H1 (cell line): ENCODE measurements at regions not wholly inside any gene's neighbourhood (a gene's known extent, or its start where the extent isn't known, plus 50 kb on each side); places are given as distances from the start of the nearest gene placed in this dataset.

Experiments
- BRCA1 ChIP-seq: IDR thresholded peaks from 2 replicates; pipeline ENCODE4 v1.6.1; 2012; ENCODE audit warnings: low read depth, low read length, improper control_type of control experiment
- CBX5 ChIP-seq: fragments of 300-800, 300-1000 bp; sonication (generic); IDR thresholded peaks from 2 replicates; pipeline ENCODE4 v1.7.1; 2016; ENCODE audit warnings: antibody characterized with exemption, low read length, low read depth
- CTCF ChIP-seq, 3 experiments: IDR thresholded peaks; 1 replicate in 2 of 3; 2 replicates in 1 of 3; pipeline versions ENCODE4 v1.5.1 to v1.6.1; 2011; ENCODE audit warnings: low read length in 3 of 3, mild to moderate bottlenecking in 3 of 3, inconsistent platforms in 2 of 3, low read depth in 1 of 3, moderate library complexity in 1 of 3; ENCODE audit not compliant: insufficient read depth in 1 of 3; ENCODE audit errors: control extremely low read depth in 1 of 3
- EGR1 ChIP-seq: IDR thresholded peaks from 2 replicates; pipeline ENCODE4 v1.6.1; 2011; ENCODE audit warnings: low read depth, low read length, borderline replicate concordance
- EP300 ChIP-seq, 2 experiments: IDR thresholded peaks; 1 replicate in 1 of 2; 2 replicates in 1 of 2; pipeline ENCODE4 v1.6.1; 2011 to 2012; ENCODE audit warnings: low read depth in 2 of 2, low read length in 2 of 2, mild to moderate bottlenecking in 2 of 2, borderline replicate concordance in 1 of 2, inconsistent platforms in 1 of 2, moderate library complexity in 1 of 2
- EZH2 ChIP-seq: fragments of 200-600 bp; sonication (generic); IDR thresholded peaks from 2 replicates; pipeline ENCODE4 v1.7.1; 2012; ENCODE audit warnings: low read depth, mild to moderate bottlenecking, moderate library complexity, low read length, inconsistent platforms; ENCODE audit not compliant: severe bottlenecking
- GTF2F1 ChIP-seq: IDR thresholded peaks from 2 replicates; pipeline ENCODE4 v1.6.1; 2012; ENCODE audit warnings: low read depth, low read length, improper control_type of control experiment, borderline replicate concordance
- KDM5A ChIP-seq: fragments of 200-600 bp; IDR thresholded peaks from 2 replicates; pipeline ENCODE4 v1.7.1; 2012; ENCODE audit warnings: mild to moderate bottlenecking, low read length, inconsistent platforms, mixed read lengths
- PHF8 ChIP-seq: fragments of 200-600 bp; sonication (generic); conservative IDR thresholded peaks from 2 replicates; pipeline ENCODE4 v1.7.1; 2012; ENCODE audit warnings: low read depth, mild to moderate bottlenecking, inconsistent platforms, low read length, moderate library complexity
- POLR2A ChIP-seq, 2 experiments: IDR thresholded peaks; 1 replicate in 1 of 2; 2 replicates in 1 of 2; pipeline ENCODE4 v1.6.1; 2011; ENCODE audit warnings: low read depth in 2 of 2, low read length in 2 of 2, mild to moderate bottlenecking in 2 of 2; ENCODE audit errors: control extremely low read depth in 1 of 2
- RXRA ChIP-seq: IDR thresholded peaks from 2 replicates; pipeline ENCODE4 v1.6.1; 2011; ENCODE audit warnings: low read depth, mild to moderate bottlenecking, low read length, moderate library complexity; ENCODE audit not compliant: insufficient read depth
- SUZ12 ChIP-seq: fragments of 200-600 bp; sonication (generic); IDR thresholded peaks from 2 replicates; pipeline ENCODE4 v1.6.1; 2012; ENCODE audit warnings: mild to moderate bottlenecking, inconsistent platforms, low read length, moderate library complexity, mixed read lengths
- TF ChIP-seq, protein P1 (sequence below): IDR thresholded peaks from 2 replicates; pipeline ENCODE4 v1.6.1; 2012; ENCODE audit warnings: inconsistent platforms

GRCh38 chr18:76056471-76057110 lies 438.5 kb downstream of the ZNF516 start:
- TF ChIP-seq CBX5 (no peak), EGR1 (no peak), BRCA1 (no peak), GTF2F1 (no peak), PHF8 (no peak), POLR2A (IDR thresholded peaks at IDR 0.05; ENCODE audit: control extremely low read depth in 1 of 2, low read depth in 2 of 2, low read length in 2 of 2) (no peak), KDM5A (no peak), EZH2 (no peak), RXRA (no peak), CTCF (IDR thresholded peaks at IDR 0.05; ENCODE audit: control extremely low read depth in 1 of 3, insufficient read depth in 1 of 3, low read depth in 1 of 3, low read length in 3 of 3) (no peak), EP300 (IDR thresholded peaks at IDR 0.05; ENCODE audit: borderline replicate concordance in 1 of 2, low read depth in 2 of 2, low read length in 2 of 2) (no peak), SUZ12 (no peak)
- TF ChIP-seq, protein P1, sequence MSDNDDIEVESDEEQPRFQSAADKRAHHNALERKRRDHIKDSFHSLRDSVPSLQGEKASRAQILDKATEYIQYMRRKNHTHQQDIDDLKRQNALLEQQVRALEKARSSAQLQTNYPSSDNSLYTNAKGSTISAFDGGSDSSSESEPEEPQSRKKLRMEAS, result no peak
